ENCODE measurements at regions not wholly inside any gene's neighbourhood (a gene's known extent, or its start where the extent isn't known, plus 50 kb on each side); places are given as distances from the start of the nearest gene placed in this dataset.

GRCh38 chr12:115401761-115402160, 717.8 kb upstream of the TBX3 start:
- Histone ChIP-seq H3F3A (replicated peaks; ENCODE audit: insufficient read depth) (peaks cover 2% of the 10 kb centered on the region), H3K4me1 (ENCODE audit: control insufficient read depth in 1 of 2, insufficient read depth in 2 of 2, low read depth in 1 of 2, low read length in 1 of 2) (peaks cover 0 to 3% of the 10 kb centered on the region in 2 experiments; a peak in 2 of 4 replicates), H3K4me2 (no peak overlapping the region), H3K9me3 (no peaks in the 10 kb centered on the region), H3K9me2 (no peaks in the 10 kb centered on the region), H3K79me2 (ENCODE audit: insufficient read depth) (no peaks in the 10 kb centered on the region), H4K20me1 (ENCODE audit: insufficient read depth) (no peaks in the 10 kb centered on the region), H3K27me3 (ENCODE audit: insufficient read depth) (no peaks in the 10 kb centered on the region), H2AFZ (ENCODE audit: low read depth) (no peak overlapping the region), H3K27ac (ENCODE audit: low read depth in 2 of 2, low read length in 1 of 2) (no peak overlapping the region), H3K9ac (no peak overlapping the region), H3K4me3 (ENCODE audit: low read depth in 2 of 2, low read length in 1 of 2) (no peak overlapping the region), H3K36me3 (replicated peaks in 1 of 2; ENCODE audit: control insufficient read depth in 1 of 2, insufficient read depth in 2 of 2, low read length in 1 of 2) (no peaks in the 10 kb centered on the region)
- CTCF ChIA-PET = no interaction called here
- DNase-seq = no peak
- POLR2A ChIA-PET = no interaction called here
- 74% methylated on average over 3 of the region's 3 CpGs for WGBS (ENCODE audit: low lambda C conversion rate)
- TF ChIP-seq RFX5 (IDR thresholded peaks at IDR 0.05; ENCODE audit: low read length) = no peak
- TF ChIP-seq USF1 (IDR thresholded peaks at IDR 0.05; ENCODE audit: borderline replicate concordance, low read depth) = no peak
- no peak for TF ChIP-seq GATA2 (CRISPR knock-in tag; IDR thresholded peaks at IDR 0.05)
- TF ChIP-seq FOSL2 (IDR thresholded peaks at IDR 0.05; ENCODE audit: borderline replicate concordance, low read depth) = no peak

- POLR2A ChIA-PET = no interaction called here
- TF ChIP-seq, protein P1, sequence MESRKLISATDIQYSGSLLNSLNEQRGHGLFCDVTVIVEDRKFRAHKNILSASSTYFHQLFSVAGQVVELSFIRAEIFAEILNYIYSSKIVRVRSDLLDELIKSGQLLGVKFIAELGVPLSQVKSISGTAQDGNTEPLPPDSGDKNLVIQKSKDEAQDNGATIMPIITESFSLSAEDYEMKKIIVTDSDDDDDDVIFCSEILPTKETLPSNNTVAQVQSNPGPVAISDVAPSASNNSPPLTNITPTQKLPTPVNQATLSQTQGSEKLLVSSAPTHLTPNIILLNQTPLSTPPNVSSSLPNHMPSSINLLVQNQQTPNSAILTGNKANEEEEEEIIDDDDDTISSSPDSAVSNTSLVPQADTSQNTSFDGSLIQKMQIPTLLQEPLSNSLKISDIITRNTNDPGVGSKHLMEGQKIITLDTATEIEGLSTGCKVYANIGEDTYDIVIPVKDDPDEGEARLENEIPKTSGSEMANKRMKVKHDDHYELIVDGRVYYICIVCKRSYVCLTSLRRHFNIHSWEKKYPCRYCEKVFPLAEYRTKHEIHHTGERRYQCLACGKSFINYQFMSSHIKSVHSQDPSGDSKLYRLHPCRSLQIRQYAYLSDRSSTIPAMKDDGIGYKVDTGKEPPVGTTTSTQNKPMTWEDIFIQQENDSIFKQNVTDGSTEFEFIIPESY (IDR thresholded peaks at IDR 0.05; ENCODE audit: borderline replicate concordance, low read depth) = no peak
- TF ChIP-seq SMC3 (IDR thresholded peaks at IDR 0.05; ENCODE audit: low read depth, low read length) (no peak), GABPA (IDR thresholded peaks at IDR 0.05; ENCODE audit: low read depth) (no peak), RXRA (IDR thresholded peaks at IDR 0.05; ENCODE audit: borderline replicate concordance, low read depth) (no peak), NRF1 (IDR thresholded peaks at IDR 0.05; ENCODE audit: low read depth, low read length) (no peak), MEF2A (IDR thresholded peaks at IDR 0.05; ENCODE audit: borderline replicate concordance, low read depth) (no peak), CTCF (IDR thresholded peaks at IDR 0.05) (no peak), MAX (IDR thresholded peaks at IDR 0.05; ENCODE audit: low read depth) (no peak), IRF3 (IDR thresholded peaks at IDR 0.05; ENCODE audit: low read depth, low read length) (no peak), USF1 (IDR thresholded peaks at IDR 0.05; ENCODE audit: borderline replicate concordance, low read depth) (no peak), EZH2phosphoT487 (IDR thresholded peaks at IDR 0.05; ENCODE audit: borderline replicate concordance, low read depth) (no peak), EP300 (IDR thresholded peaks at IDR 0.05; ENCODE audit: borderline replicate concordance in 1 of 2, low read depth in 1 of 2, low read length in 1 of 2) (no peak), MXI1 (IDR thresholded peaks at IDR 0.05; ENCODE audit: low read depth, low read length) (no peak), JUND (IDR thresholded peaks at IDR 0.05) (no peak), FOSL2 (IDR thresholded peaks at IDR 0.05; ENCODE audit: borderline replicate concordance, low read depth) (no peak)
- TF ChIP-seq, protein P2, sequence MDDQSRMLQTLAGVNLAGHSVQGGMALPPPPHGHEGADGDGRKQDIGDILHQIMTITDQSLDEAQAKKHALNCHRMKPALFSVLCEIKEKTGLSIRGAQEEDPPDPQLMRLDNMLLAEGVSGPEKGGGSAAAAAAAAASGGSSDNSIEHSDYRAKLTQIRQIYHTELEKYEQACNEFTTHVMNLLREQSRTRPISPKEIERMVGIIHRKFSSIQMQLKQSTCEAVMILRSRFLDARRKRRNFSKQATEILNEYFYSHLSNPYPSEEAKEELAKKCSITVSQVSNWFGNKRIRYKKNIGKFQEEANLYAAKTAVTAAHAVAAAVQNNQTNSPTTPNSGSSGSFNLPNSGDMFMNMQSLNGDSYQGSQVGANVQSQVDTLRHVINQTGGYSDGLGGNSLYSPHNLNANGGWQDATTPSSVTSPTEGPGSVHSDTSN (IDR thresholded peaks at IDR 0.05) = no peak
- no peaks in the 10 kb centered on the region for H3K36me3 ChIP-seq (replicated peaks in 1 of 2; ENCODE audit: control insufficient read depth in 1 of 2, insufficient read depth in 2 of 2, low read length in 1 of 2)
- H3K4me1 ChIP-seq (ENCODE audit: control insufficient read depth in 1 of 2, insufficient read depth in 2 of 2, low read depth in 1 of 2, low read length in 1 of 2) = peaks cover 0 to 3% of the 10 kb centered on the region in 2 experiments; a peak in 2 of 4 replicates
- no peak overlapping the region for H3K27ac ChIP-seq (ENCODE audit: low read depth in 2 of 2, low read length in 1 of 2)
- no peak overlapping the region for H3K4me3 ChIP-seq (ENCODE audit: low read depth in 2 of 2, low read length in 1 of 2)
- no peaks in the 10 kb centered on the region for H3K79me2 ChIP-seq (ENCODE audit: insufficient read depth)
- no peak overlapping the region for H3K9ac ChIP-seq
- CTCF ChIA-PET = interaction anchor here (1.0 kb wide), 1 partner anchor 20 kb away, joined by 3 read pairs; no protein-coding TSS in a partner anchor
- 96% methylated on average over 4 of the region's 4 CpGs for WGBS (ENCODE audit: low lambda C conversion rate)
- DNase-seq = no peak
- no peaks in the 10 kb centered on the region for H3K9me3 ChIP-seq
- no peak overlapping the region for H3K4me2 ChIP-seq
- no peak overlapping the region for H2AFZ ChIP-seq (ENCODE audit: low read depth)
- H3K9me2 ChIP-seq = no peaks in the 10 kb centered on the region
- no peaks in the 10 kb centered on the region for H3K27me3 ChIP-seq (ENCODE audit: insufficient read depth)
- no peaks in the 10 kb centered on the region for H4K20me1 ChIP-seq (ENCODE audit: insufficient read depth)
- peaks cover 2% of the 10 kb centered on the region for H3F3A ChIP-seq (replicated peaks; ENCODE audit: insufficient read depth)
These were observed 716.0 kb upstream of the TBX3 start for GRCh38 chr12:115400011-115400410.

Data from SK-N-SH (cell line).